Type B pancreatic cell (in vitro differentiated cells): ENCODE measurements at regions not wholly inside any gene's neighbourhood (a gene's known extent, or its start where the extent isn't known, plus 50 kb on each side); places are given as distances from the start of the nearest gene placed in this dataset.

Experiments used
- DNase-seq: peaks from one replicate; pipeline ENCODE4 v3.0.0; 2021; ENCODE audit warnings: mixed read lengths; ENCODE audit not compliant: unreplicated experiment; ENCODE audit errors: extremely low spot score
- H3K27ac Mint-ChIP-seq: 2 replicates; pipeline ENCODE4 v1.8.0; 2021; ENCODE audit warnings: mild to moderate bottlenecking, mixed read lengths
- H3K27me3 Mint-ChIP-seq: 2 replicates; pipeline ENCODE4 v1.8.0; 2021; ENCODE audit warnings: mixed read lengths
- H3K36me3 Mint-ChIP-seq: 2 replicates; pipeline ENCODE4 v1.8.0; 2021; ENCODE audit warnings: mixed read lengths
- H3K4me1 Mint-ChIP-seq: one replicate; pipeline ENCODE4 v1.8.0; 2021; ENCODE audit warnings: mixed read lengths; ENCODE audit not compliant: unreplicated experiment
- H3K4me3 Mint-ChIP-seq: 2 replicates; pipeline ENCODE4 v1.8.0; 2021; ENCODE audit warnings: mild to moderate bottlenecking, mixed read lengths
- H3K9me3 Mint-ChIP-seq: 2 replicates; pipeline ENCODE4 v1.8.0; 2021; ENCODE audit warnings: mixed read lengths
- TF ChIP-seq, protein P1 (sequence below): fragments of 200-600 bp; sonication (generic); conservative IDR thresholded peaks from 2 replicates; pipeline ENCODE4 v1.5.0; 2021; ENCODE audit warnings: antibody characterized with exemption, mild to moderate bottlenecking

- no peak for DNase-seq
- H3K4me1 Mint-ChIP-seq, result no peaks in the 10 kb centered on the region
- TF ChIP-seq, protein P1, sequence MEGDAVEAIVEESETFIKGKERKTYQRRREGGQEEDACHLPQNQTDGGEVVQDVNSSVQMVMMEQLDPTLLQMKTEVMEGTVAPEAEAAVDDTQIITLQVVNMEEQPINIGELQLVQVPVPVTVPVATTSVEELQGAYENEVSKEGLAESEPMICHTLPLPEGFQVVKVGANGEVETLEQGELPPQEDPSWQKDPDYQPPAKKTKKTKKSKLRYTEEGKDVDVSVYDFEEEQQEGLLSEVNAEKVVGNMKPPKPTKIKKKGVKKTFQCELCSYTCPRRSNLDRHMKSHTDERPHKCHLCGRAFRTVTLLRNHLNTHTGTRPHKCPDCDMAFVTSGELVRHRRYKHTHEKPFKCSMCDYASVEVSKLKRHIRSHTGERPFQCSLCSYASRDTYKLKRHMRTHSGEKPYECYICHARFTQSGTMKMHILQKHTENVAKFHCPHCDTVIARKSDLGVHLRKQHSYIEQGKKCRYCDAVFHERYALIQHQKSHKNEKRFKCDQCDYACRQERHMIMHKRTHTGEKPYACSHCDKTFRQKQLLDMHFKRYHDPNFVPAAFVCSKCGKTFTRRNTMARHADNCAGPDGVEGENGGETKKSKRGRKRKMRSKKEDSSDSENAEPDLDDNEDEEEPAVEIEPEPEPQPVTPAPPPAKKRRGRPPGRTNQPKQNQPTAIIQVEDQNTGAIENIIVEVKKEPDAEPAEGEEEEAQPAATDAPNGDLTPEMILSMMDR, result no peak
- H3K27ac Mint-ChIP-seq, result no peak overlapping the region
- no peaks in the 10 kb centered on the region for H3K36me3 Mint-ChIP-seq
- peaks cover 6% of the 10 kb centered on the region for H3K27me3 Mint-ChIP-seq
- no peaks in the 10 kb centered on the region for H3K9me3 Mint-ChIP-seq
- H3K4me3 Mint-ChIP-seq, result no peak overlapping the region
Observed at GRCh38 chr10:113364227-113364626, 188.6 kb upstream of the HABP2 start.

DNA sequence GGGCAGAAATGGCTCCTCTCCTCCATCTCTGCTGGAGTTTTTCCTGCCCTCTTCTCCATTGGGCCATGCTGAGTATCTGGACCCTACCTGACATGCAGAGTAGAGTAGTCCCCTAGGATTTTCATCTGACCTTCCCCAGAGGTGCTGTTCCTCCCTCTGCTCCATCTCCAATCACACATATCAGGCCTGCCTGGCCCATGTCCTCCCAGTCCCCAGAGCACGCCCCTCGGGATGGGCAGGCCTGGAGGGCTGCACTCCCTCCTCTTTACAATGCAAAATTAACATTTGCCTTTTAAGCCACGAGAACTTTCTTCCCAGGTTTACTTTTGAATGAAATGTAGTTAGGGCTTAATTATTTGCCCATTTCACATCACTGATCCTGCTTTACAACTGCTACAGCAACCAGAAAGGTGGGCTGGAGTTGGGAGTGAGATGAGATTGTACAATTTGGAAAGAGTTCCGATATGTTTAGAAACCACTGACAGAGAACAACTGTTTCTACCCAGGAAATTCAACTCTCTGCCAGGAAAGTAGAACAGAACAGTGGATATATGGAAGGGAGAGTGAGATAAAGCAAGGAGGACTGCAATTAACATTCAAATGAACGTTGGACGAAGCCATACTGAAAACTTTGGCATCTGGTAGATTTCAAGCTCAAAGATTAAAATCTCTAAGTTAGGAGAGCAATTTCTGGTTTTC is 184.0 kb upstream of the HABP2 start:
- Mint-ChIP-seq H3K4me3 (no peak overlapping the region), H3K36me3 (no peaks in the 10 kb centered on the region)
- TF ChIP-seq, protein P1, result no peak

DNA sequence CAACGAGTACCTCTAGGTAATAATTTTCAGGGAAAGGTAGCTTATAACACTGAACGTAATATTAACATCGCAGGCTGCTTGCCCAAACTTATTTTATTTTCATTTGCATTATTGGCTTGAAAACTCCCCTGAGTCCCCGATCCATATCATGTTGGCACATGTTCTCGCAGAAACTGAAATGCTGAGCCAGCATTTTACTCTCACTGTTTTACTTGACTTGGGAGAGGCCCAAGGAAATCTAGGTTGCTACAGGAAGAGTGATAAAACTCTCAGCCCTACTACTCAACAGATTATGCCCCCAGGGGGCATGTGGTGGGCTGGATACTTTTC is 183.5 kb upstream of the HABP2 start:
- no peaks in the 10 kb centered on the region for H3K4me1 Mint-ChIP-seq
- no peak for DNase-seq

More for the DNA sequence above, 184.0 kb upstream of the HABP2 start:
- Mint-ChIP-seq H3K4me1 (no peaks in the 10 kb centered on the region), H3K27me3 (peaks cover 9% of the 10 kb centered on the region), H3K27ac (no peak overlapping the region), H3K9me3 (no peaks in the 10 kb centered on the region)
- no peak for DNase-seq

DNA sequence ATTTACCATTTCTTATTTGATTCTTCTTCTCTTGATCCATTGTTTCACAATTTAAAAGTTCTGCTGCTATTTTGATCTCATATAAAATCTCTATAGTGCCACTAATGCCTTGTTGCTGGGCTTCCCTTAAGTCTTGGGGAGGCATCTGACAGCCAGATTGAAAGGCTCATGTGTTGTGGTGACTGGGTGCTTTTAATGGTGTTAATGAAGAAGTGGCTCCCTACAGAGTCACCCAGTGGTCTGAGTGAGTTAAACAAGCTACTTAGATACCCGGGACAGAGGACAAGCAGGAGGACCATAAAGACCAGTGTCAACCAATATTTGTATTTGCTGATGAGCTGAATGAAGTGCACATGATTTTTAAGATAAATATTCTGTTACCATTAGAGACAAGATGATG is 176.4 kb upstream of the HABP2 start:
- H3K36me3 Mint-ChIP-seq, result no peaks in the 10 kb centered on the region
- TF ChIP-seq, protein P1, result no peak
- no peaks in the 10 kb centered on the region for H3K4me1 Mint-ChIP-seq
- peaks cover 21% of the 10 kb centered on the region for H3K27me3 Mint-ChIP-seq
- no peak overlapping the region for H3K4me3 Mint-ChIP-seq
- no peaks in the 10 kb centered on the region for H3K9me3 Mint-ChIP-seq
- no peak overlapping the region for H3K27ac Mint-ChIP-seq
- DNase-seq, result no peak

More for the DNA sequence above, 183.5 kb upstream of the HABP2 start:
- peaks cover 9% of the 10 kb centered on the region for H3K27me3 Mint-ChIP-seq
- H3K27ac Mint-ChIP-seq, result no peak overlapping the region
- no peak overlapping the region for H3K4me3 Mint-ChIP-seq
- no peaks in the 10 kb centered on the region for H3K36me3 Mint-ChIP-seq
- TF ChIP-seq, protein P1, result no peak
- H3K9me3 Mint-ChIP-seq, result no peaks in the 10 kb centered on the region

GRCh38 chr10:113379091-113379490 is 173.8 kb upstream of the HABP2 start:
- H3K9me3 Mint-ChIP-seq, result no peaks in the 10 kb centered on the region
- H3K36me3 Mint-ChIP-seq, result no peaks in the 10 kb centered on the region
- TF ChIP-seq, protein P1, result no peak
- DNase-seq, result no peak
- H3K27ac Mint-ChIP-seq, result no peak overlapping the region
- no peak overlapping the region for H3K4me3 Mint-ChIP-seq
- peaks cover 16% of the 10 kb centered on the region for H3K4me1 Mint-ChIP-seq
- H3K27me3 Mint-ChIP-seq, result peaks cover 21% of the 10 kb centered on the region

- H3K9me3 Mint-ChIP-seq, result no peaks in the 10 kb centered on the region
- peaks cover 36% of the 10 kb centered on the region for H3K4me1 Mint-ChIP-seq
- H3K27me3 Mint-ChIP-seq, result peaks cover 32% of the 10 kb centered on the region
- H3K27ac Mint-ChIP-seq, result no peak overlapping the region
- no peak for DNase-seq
- TF ChIP-seq, protein P1, result no peak
- H3K36me3 Mint-ChIP-seq, result no peaks in the 10 kb centered on the region
- no peak overlapping the region for H3K4me3 Mint-ChIP-seq
Observed at GRCh38 chr10:113381416-113381815, 171.4 kb upstream of the HABP2 start.
